ENCODE measurements at regions not wholly inside any gene's neighbourhood (a gene's known extent, or its start where the extent isn't known, plus 50 kb on each side); places are given as distances from the start of the nearest gene placed in this dataset.
"Not testable (repeated sequence)": the region's sequence is repeated elsewhere in the genome, so short reads cannot be mapped to it uniquely, and the experiment has no call there.

GRCh38 chr5:1654786-1655495 is 131.2 kb upstream of the LPCAT1 start:
- DNase-seq (ENCODE audit: low read depth): no peak

GRCh38 chr5:1653698-1654651 is 130.2 kb upstream of the LPCAT1 start:
- not testable (repeated sequence) for DNase-seq (ENCODE audit: low read depth)

GRCh38 chr5:1652873-1653697 is 129.3 kb upstream of the LPCAT1 start:
- DNase-seq (ENCODE audit: low read depth): peak; percentile 56

- DNase-seq (ENCODE audit: low read depth): no peak
Measured at GRCh38 chr5:1651971-1652872, 128.5 kb upstream of the LPCAT1 start.

- no peak for DNase-seq (ENCODE audit: low read depth)
Measured at GRCh38 chr5:1651250-1651649, 127.5 kb upstream of the LPCAT1 start.

GRCh38 chr5:1649554-1649953 is 125.8 kb upstream of the LPCAT1 start:
- DNase-seq (ENCODE audit: low read depth): no peak

GRCh38 chr5:1648806-1649205 is 125.0 kb upstream of the LPCAT1 start:
- DNase-seq (ENCODE audit: low read depth): no peak

GRCh38 chr5:1647580-1647979 is 123.8 kb upstream of the LPCAT1 start:
- DNase-seq (ENCODE audit: low read depth): no peak

GRCh38 chr5:1644810-1645571 is 121.2 kb upstream of the LPCAT1 start:
- DNase-seq (ENCODE audit: low read depth): peak; percentile 78

GRCh38 chr5:1644393-1644809 is 120.6 kb upstream of the LPCAT1 start:
- not testable (repeated sequence) for DNase-seq (ENCODE audit: low read depth)

- DNase-seq (ENCODE audit: low read depth): no peak
Measured at GRCh38 chr5:1643651-1644392, 120.1 kb upstream of the LPCAT1 start.

- DNase-seq (ENCODE audit: low read depth): no peak
Measured at GRCh38 chr5:1642621-1643061, 118.9 kb upstream of the LPCAT1 start.

GRCh38 chr5:1642221-1642620 is 118.5 kb upstream of the LPCAT1 start:
- no peak for DNase-seq (ENCODE audit: low read depth)

GRCh38 chr5:1641560-1642166 is 117.9 kb upstream of the LPCAT1 start:
- DNase-seq (ENCODE audit: low read depth): peak; percentile 89

- no peak for DNase-seq (ENCODE audit: low read depth)
Measured at GRCh38 chr5:1641041-1641440, 117.3 kb upstream of the LPCAT1 start.

- DNase-seq (ENCODE audit: low read depth): no peak
Measured at GRCh38 chr5:1640421-1640881, 116.7 kb upstream of the LPCAT1 start.

GRCh38 chr5:1639757-1640156 is 116.0 kb upstream of the LPCAT1 start:
- DNase-seq (ENCODE audit: low read depth): no peak

Measured in myocyte (in vitro differentiated cells).